Astrocyte (in vitro differentiated cells and primary cell): ENCODE measurements at regions not wholly inside any gene's neighbourhood (a gene's known extent, or its start where the extent isn't known, plus 50 kb on each side); places are given as distances from the start of the nearest gene placed in this dataset.
A peak's percentile ranks its signal among the peaks of the same experiment; 100 is the strongest.
"Not testable (repeated sequence)": the region's sequence is repeated elsewhere in the genome, so short reads cannot be mapped to it uniquely, and the experiment has no call there.

Experiments used
- DNase-seq: peaks from one replicate; pipeline ENCODE4 v3.0.0-alpha.2; 2010; ENCODE audit warnings: low read depth
- FAIRE-seq: peaks from 2 replicates; lab custom pipeline; 2011; peaks lifted over from hg19 to GRCh38; lab: Jason Lieb, UNC
- H2AFZ ChIP-seq: 2 replicates; pipeline ENCODE4 v1.6.0; 2012; ENCODE audit warnings: low read depth, low read length, inconsistent platforms
- H3K27ac ChIP-seq: 2 replicates; pipeline ENCODE4 v1.5.1; 2011; ENCODE audit warnings: low read depth, low read length, inconsistent platforms
- H3K27me3 ChIP-seq: 2 replicates; pipeline ENCODE4 v1.6.0; 2011; ENCODE audit warnings: low read length, inconsistent platforms; ENCODE audit not compliant: insufficient read depth
- H3K36me3 ChIP-seq: 2 replicates; pipeline ENCODE4 v1.5.1; 2011; ENCODE audit warnings: low read length, inconsistent platforms; ENCODE audit not compliant: insufficient read depth
- H3K4me1 ChIP-seq: 2 replicates; pipeline ENCODE4 v1.5.1; 2011; ENCODE audit warnings: low read length, inconsistent platforms; ENCODE audit not compliant: insufficient read depth
- H3K4me2 ChIP-seq: 2 replicates; pipeline ENCODE4 v1.6.0; 2012; ENCODE audit warnings: low read length, inconsistent platforms
- H3K4me3 ChIP-seq: 2 replicates; pipeline ENCODE4 v1.5.1; 2011; ENCODE audit warnings: low read depth, mild to moderate bottlenecking, low read length, inconsistent platforms; ENCODE audit not compliant: insufficient read depth
- H3K79me2 ChIP-seq: 2 replicates; pipeline ENCODE4 v1.6.0; 2012; ENCODE audit warnings: mild to moderate bottlenecking, low read length, inconsistent platforms; ENCODE audit not compliant: insufficient read depth
- H3K9ac ChIP-seq: 2 replicates; pipeline ENCODE4 v1.6.0; 2012; ENCODE audit warnings: mild to moderate bottlenecking, low read length, inconsistent platforms
- H3K9me3 ChIP-seq: 2 replicates; pipeline ENCODE4 v1.5.1; 2012; ENCODE audit warnings: low read depth, mild to moderate bottlenecking, low read length, inconsistent platforms; ENCODE audit not compliant: insufficient read depth
- H4K20me1 ChIP-seq: 2 replicates; pipeline ENCODE4 v1.6.0; 2012; ENCODE audit warnings: low read length, inconsistent platforms; ENCODE audit not compliant: insufficient read depth
- H3K27ac Mint-ChIP-seq: one replicate; pipeline ENCODE4 v1.8.0; 2021; ENCODE audit warnings: mild to moderate bottlenecking, mixed read lengths; ENCODE audit not compliant: unreplicated experiment
- H3K27me3 Mint-ChIP-seq: one replicate; pipeline ENCODE4 v1.8.0; 2021; ENCODE audit warnings: low read depth, mixed read lengths; ENCODE audit not compliant: unreplicated experiment
- H3K36me3 Mint-ChIP-seq: one replicate; pipeline ENCODE4 v1.8.0; 2021; ENCODE audit warnings: low read depth, mixed read lengths; ENCODE audit not compliant: unreplicated experiment
- H3K4me1 Mint-ChIP-seq: one replicate; pipeline ENCODE4 v1.8.0; 2021; ENCODE audit warnings: low read depth, mixed read lengths; ENCODE audit not compliant: unreplicated experiment
- H3K4me3 Mint-ChIP-seq: one replicate; pipeline ENCODE4 v1.8.0; 2021; ENCODE audit warnings: mild to moderate bottlenecking, moderate library complexity, mixed read lengths; ENCODE audit not compliant: unreplicated experiment
- H3K9me3 Mint-ChIP-seq: one replicate; pipeline ENCODE4 v1.8.0; 2021; ENCODE audit warnings: mild to moderate bottlenecking, mixed read lengths; ENCODE audit not compliant: unreplicated experiment
- EZH2 ChIP-seq: IDR thresholded peaks from 2 replicates; pipeline ENCODE4 v1.6.1; 2012; ENCODE audit warnings: mild to moderate bottlenecking, low read length, inconsistent platforms; ENCODE audit not compliant: insufficient read depth
- TF ChIP-seq, protein P1 (sequence below): IDR thresholded peaks from 2 replicates; pipeline ENCODE4 v1.5.1; 2011; ENCODE audit warnings: low read depth, mild to moderate bottlenecking, inconsistent platforms, low read length, moderate library complexity; ENCODE audit not compliant: insufficient read depth

- no peak overlapping the region for H3K9ac ChIP-seq
- no peaks in the 10 kb centered on the region for H3K79me2 ChIP-seq
- H3K27ac Mint-ChIP-seq: no peak overlapping the region
Observed at GRCh38 chr9:87199782-87200181, 252.5 kb upstream of the GAS1 start.

DNA sequence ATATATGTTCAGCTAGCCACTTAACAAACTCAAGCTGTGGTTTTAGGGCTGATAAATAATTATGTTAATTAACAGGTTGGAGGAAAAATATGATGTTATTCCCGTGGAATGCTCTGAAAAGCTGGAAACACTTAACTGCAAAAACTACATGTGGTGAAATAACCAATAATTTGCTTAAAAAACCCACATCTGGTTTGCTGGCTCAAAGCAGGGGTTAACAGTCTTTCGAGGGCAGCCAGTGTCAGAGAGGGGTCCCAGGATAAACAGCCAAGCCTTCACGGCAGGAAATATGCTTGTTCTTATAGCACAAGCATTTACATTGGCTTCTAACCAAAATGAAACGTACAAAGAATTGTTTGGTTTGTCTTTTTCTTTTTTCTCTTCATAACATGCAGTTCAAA is 254.0 kb upstream of the GAS1 start:
- no peaks in the 10 kb centered on the region for H4K20me1 ChIP-seq
- peak; percentile 72 for DNase-seq
- peaks cover 9% of the 10 kb centered on the region for H3K27me3 Mint-ChIP-seq
- FAIRE-seq: no peak
- H3K4me3 ChIP-seq: no peak overlapping the region
- no peaks in the 10 kb centered on the region for H3K36me3 ChIP-seq
- no peaks in the 10 kb centered on the region for H3K27me3 ChIP-seq
- H3K4me2 ChIP-seq: peak overlapping the region; percentile 69
- no peaks in the 10 kb centered on the region for H3K36me3 Mint-ChIP-seq
- no peak overlapping the region for H3K27ac Mint-ChIP-seq
- TF ChIP-seq EZH2: no peak
- TF ChIP-seq, protein P1, sequence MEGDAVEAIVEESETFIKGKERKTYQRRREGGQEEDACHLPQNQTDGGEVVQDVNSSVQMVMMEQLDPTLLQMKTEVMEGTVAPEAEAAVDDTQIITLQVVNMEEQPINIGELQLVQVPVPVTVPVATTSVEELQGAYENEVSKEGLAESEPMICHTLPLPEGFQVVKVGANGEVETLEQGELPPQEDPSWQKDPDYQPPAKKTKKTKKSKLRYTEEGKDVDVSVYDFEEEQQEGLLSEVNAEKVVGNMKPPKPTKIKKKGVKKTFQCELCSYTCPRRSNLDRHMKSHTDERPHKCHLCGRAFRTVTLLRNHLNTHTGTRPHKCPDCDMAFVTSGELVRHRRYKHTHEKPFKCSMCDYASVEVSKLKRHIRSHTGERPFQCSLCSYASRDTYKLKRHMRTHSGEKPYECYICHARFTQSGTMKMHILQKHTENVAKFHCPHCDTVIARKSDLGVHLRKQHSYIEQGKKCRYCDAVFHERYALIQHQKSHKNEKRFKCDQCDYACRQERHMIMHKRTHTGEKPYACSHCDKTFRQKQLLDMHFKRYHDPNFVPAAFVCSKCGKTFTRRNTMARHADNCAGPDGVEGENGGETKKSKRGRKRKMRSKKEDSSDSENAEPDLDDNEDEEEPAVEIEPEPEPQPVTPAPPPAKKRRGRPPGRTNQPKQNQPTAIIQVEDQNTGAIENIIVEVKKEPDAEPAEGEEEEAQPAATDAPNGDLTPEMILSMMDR: no peak
- H3K4me1 ChIP-seq: peaks cover 19% of the 10 kb centered on the region
- peak overlapping the region; percentile 33 for H3K9ac ChIP-seq
- H3K79me2 ChIP-seq: no peaks in the 10 kb centered on the region
- peaks cover 8% of the 10 kb centered on the region for H3K4me1 Mint-ChIP-seq
- H3K27ac ChIP-seq: no peak overlapping the region
- no peak overlapping the region for H2AFZ ChIP-seq
- H3K9me3 Mint-ChIP-seq: peaks cover 8% of the 10 kb centered on the region
- no peaks in the 10 kb centered on the region for H3K9me3 ChIP-seq
- no peak overlapping the region for H3K4me3 Mint-ChIP-seq

More at GRCh38 chr9:87199782-87200181, 252.5 kb upstream of the GAS1 start:
- DNase-seq: no peak
- Histone ChIP-seq H3K4me2 (no peak overlapping the region), H3K4me1 (peaks cover 27% of the 10 kb centered on the region), H3K9me3 (no peaks in the 10 kb centered on the region), H3K27ac (no peak overlapping the region), H3K4me3 (no peak overlapping the region), H4K20me1 (no peaks in the 10 kb centered on the region), H2AFZ (no peak overlapping the region), H3K27me3 (no peaks in the 10 kb centered on the region), H3K36me3 (no peaks in the 10 kb centered on the region)
- Mint-ChIP-seq H3K4me3 (no peak overlapping the region), H3K4me1 (peaks cover 19% of the 10 kb centered on the region), H3K27me3 (peaks cover 9% of the 10 kb centered on the region), H3K36me3 (no peaks in the 10 kb centered on the region), H3K9me3 (peaks cover 10% of the 10 kb centered on the region)
- TF ChIP-seq, protein P1: no peak
- no peak for TF ChIP-seq EZH2
- no peak for FAIRE-seq

DNA sequence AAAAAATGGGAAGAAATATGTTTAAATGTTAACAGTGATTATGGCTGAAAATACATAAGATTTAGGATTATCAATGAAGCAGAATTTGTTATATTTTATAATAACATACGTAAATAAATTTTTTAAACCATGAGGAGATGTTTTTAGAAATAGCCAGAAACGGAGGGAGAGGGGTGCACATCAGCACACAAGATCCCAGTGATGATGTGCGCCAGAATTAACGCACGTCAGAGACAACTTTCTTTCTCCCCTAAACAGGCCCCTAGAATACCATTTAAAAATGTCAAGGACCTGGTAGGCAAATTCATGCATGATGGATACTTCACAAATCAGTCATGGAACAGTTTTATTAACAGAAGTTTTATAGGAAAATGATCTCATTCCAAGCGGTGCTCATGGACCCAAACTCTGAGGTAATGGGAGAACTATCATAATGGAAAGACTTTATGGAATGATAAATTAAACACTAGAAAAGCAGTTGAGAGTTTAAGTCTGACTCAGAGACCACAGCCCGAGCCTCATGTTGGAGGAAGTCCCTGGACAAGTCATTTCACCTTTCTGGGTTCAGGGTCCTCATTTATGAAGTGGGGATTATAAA is 258.9 kb upstream of the GAS1 start:
- no peak overlapping the region for H3K27ac Mint-ChIP-seq
- peaks cover 8% of the 10 kb centered on the region for H3K4me1 Mint-ChIP-seq
- TF ChIP-seq, protein P1: no peak
- TF ChIP-seq EZH2: no peak
- Histone ChIP-seq H3K4me2 (peak overlapping the region; percentile 16), H4K20me1 (no peaks in the 10 kb centered on the region), H3K9me3 (no peaks in the 10 kb centered on the region), H3K4me3 (no peak overlapping the region), H3K79me2 (no peaks in the 10 kb centered on the region), H3K27me3 (no peaks in the 10 kb centered on the region), H2AFZ (no peak overlapping the region), H3K36me3 (no peaks in the 10 kb centered on the region), H3K27ac (peak overlapping the region; percentile 41), H3K4me1 (peaks cover 11% of the 10 kb centered on the region), H3K9ac (no peak overlapping the region)
- H3K36me3 Mint-ChIP-seq: no peaks in the 10 kb centered on the region
- peaks cover 5% of the 10 kb centered on the region for H3K9me3 Mint-ChIP-seq
- peak; percentile 75 for FAIRE-seq
- peak; percentile 85 for DNase-seq
- no peak overlapping the region for H3K4me3 Mint-ChIP-seq
- H3K27me3 Mint-ChIP-seq: peaks cover 9% of the 10 kb centered on the region

DNA sequence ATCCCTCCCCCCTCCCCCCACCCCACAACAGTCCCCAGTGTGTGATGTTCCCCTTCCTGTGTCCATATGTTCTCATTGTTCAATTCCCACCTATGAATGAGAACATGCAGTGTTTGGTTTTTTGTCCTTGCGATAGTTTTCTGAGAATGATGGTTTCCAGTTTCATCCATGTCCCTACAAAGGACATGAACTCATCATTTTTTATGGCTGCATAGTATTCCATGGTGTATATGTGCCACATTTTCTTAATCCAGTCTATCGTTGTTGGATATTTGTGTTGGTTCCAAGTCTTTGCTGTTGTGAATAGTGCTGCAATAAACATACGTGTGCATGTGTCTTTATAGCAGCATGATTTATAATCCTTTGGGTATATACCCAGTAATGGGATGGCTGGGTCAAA is 263.4 kb upstream of the GAS1 start:
- not testable (repeated sequence) for H3K4me3 Mint-ChIP-seq, H3K9me3 ChIP-seq, DNase-seq, H3K9me3 Mint-ChIP-seq, H3K27me3 ChIP-seq, H3K4me3 ChIP-seq, H3K36me3 Mint-ChIP-seq, H3K36me3 ChIP-seq, H3K9ac ChIP-seq, FAIRE-seq, H3K27me3 Mint-ChIP-seq, H3K4me2 ChIP-seq, H2AFZ ChIP-seq, H3K27ac Mint-ChIP-seq, H3K27ac ChIP-seq, H3K79me2 ChIP-seq, H4K20me1 ChIP-seq
- peaks cover 25% of the 10 kb centered on the region for H3K4me1 ChIP-seq
- peaks cover 38% of the 10 kb centered on the region for H3K4me1 Mint-ChIP-seq
